K562 (cell line): ENCODE measurements at regions not wholly inside any gene's neighbourhood (a gene's known extent, or its start where the extent isn't known, plus 50 kb on each side); places are given as distances from the start of the nearest gene placed in this dataset.
"Not testable (repeated sequence)": the region's sequence is repeated elsewhere in the genome, so short reads cannot be mapped to it uniquely, and the experiment has no call there.

ENCODE experiments used
- CREB1 ChIP-seq, 2 experiments: sonication (generic) in 1 of 2; formaldehyde crosslinking in 1 of 2; IDR thresholded peaks; 2 replicates each; pipeline versions ENCODE4 v1.6.1 to v1.8.0; 2012 to 2022; ENCODE audit warnings: inconsistent platforms in 1 of 2, mild to moderate bottlenecking in 1 of 2, missing genetic modification reagents in 1 of 2, moderate library complexity in 1 of 2
- FOXJ2 ChIP-seq: fragments of 200-800 bp; sonication (Bioruptor generic); IDR thresholded peaks from 2 replicates; pipeline ENCODE4 v1.6.1; 2016; ENCODE audit warnings: missing genetic modification characterization, missing compliant biosample characterization
- OTX1 ChIP-seq: fragments of 450-650 bp; formaldehyde crosslinking; IDR thresholded peaks from 2 replicates; pipeline ENCODE4 v1.4.0; 2022; ENCODE audit warnings: mild to moderate bottlenecking
- POLR2A ChIP-seq: fragments of 450-650 bp; conservative IDR thresholded peaks from 2 replicates; pipeline ENCODE4 v1.6.1; 2016
- RFX5 ChIP-seq: IDR thresholded peaks from 2 replicates; pipeline ENCODE4 v1.6.1; 2011; ENCODE audit warnings: low read depth, mild to moderate bottlenecking, improper control_type of control experiment, low read length
- TCF15 ChIP-seq: fragments of 250-450 bp; sonication (Bioruptor Pico); IDR thresholded peaks from 2 replicates; pipeline ENCODE4 v1.8.0; 2022; ENCODE audit warnings: moderate library complexity, mild to moderate bottlenecking, inconsistent platforms
- ZBTB33 ChIP-seq: sonication (generic); formaldehyde crosslinking; IDR thresholded peaks from 2 replicates; pipeline ENCODE4 v1.8.1; 2023; ENCODE audit warnings: mild to moderate bottlenecking, missing genetic modification reagents
- ZNF280A ChIP-seq: fragments of 450-650 bp; IDR thresholded peaks from 2 replicates; pipeline ENCODE4 v1.6.1; 2018; ENCODE audit warnings: mild to moderate bottlenecking, low read depth; ENCODE audit not compliant: partially characterized antibody
- TF ChIP-seq, protein P1 (sequence below): sonication (generic); formaldehyde crosslinking; IDR thresholded peaks from 2 replicates; pipeline ENCODE4 v1.9.0; 2022; ENCODE audit warnings: mild to moderate bottlenecking, missing genetic modification reagents
- TF ChIP-seq, protein P2 (sequence below), 3 experiments: IDR thresholded peaks in 2 of 3; conservative IDR thresholded peaks in 1 of 3; 2 replicates each; pipeline ENCODE4 v1.5.1; 2011 to 2012; ENCODE audit warnings: low read length in 3 of 3, mild to moderate bottlenecking in 3 of 3, control low read depth in 2 of 3, improper control_type of control experiment in 1 of 3, inconsistent platforms in 1 of 3, low read depth in 1 of 3, mixed read lengths in 1 of 3, moderate library complexity in 1 of 3; ENCODE audit not compliant: insufficient read depth in 2 of 3
- TF ChIP-seq, protein P3 (sequence below), 2 experiments: fragments of 450-650 bp; formaldehyde crosslinking in 1 of 2; IDR thresholded peaks; 2 replicates each; pipeline versions ENCODE4 v1.4.0 to v1.6.1; 2014 to 2020; ENCODE audit warnings: mild to moderate bottlenecking in 2 of 2, borderline replicate concordance in 1 of 2, low read depth in 1 of 2
- TF ChIP-seq, protein P4 (sequence below): fragments of 250-450 bp; sonication (Bioruptor Pico); IDR thresholded peaks from 2 replicates; pipeline ENCODE4 v1.5.0; 2022; ENCODE audit warnings: mild to moderate bottlenecking

DNA sequence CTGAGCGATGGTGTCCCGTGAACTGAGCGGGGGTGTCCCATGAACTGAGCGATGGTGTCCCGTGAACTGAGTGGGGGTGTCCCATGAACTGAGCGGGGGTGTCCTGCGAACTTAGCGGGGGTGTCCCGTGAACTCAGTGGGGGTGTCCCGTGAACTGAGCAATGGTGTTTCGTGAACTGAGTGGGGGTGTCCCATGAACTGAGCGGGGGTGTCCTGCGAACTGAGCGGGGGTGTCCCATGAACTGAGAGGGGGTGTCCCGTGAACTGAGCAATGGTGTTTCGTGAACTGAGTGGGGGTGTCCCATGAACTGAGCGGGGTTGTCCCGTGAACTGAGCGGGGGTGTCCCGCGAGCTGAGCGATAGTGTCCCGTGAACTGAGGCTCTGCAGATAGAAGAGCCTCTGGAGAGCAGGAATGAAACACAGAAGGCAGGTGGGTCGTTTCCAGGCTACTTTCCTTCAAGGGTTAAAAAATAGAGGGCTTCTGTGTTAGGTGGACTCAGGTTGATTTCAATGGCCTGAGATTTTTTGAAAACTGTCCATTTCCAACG is 176.1 kb downstream of the RTP5 start:
- not testable (repeated sequence) for TF ChIP-seq RFX5; TCF15 (CRISPR knock-in tag); ZNF280A; FOXJ2; POLR2A; OTX1 (CRISPR knock-in tag); CREB1 (IDR thresholded peaks at IDR 0.05); CREB1 (CRISPR knock-in tag; IDR thresholded peaks at IDR 0.05); ZBTB33 (CRISPR knock-in tag)
- TF ChIP-seq, protein P1, sequence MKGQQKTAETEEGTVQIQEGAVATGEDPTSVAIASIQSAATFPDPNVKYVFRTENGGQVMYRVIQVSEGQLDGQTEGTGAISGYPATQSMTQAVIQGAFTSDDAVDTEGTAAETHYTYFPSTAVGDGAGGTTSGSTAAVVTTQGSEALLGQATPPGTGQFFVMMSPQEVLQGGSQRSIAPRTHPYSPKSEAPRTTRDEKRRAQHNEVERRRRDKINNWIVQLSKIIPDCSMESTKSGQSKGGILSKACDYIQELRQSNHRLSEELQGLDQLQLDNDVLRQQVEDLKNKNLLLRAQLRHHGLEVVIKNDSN (CRISPR knock-in tag), result not testable (repeated sequence)
- TF ChIP-seq, protein P2, sequence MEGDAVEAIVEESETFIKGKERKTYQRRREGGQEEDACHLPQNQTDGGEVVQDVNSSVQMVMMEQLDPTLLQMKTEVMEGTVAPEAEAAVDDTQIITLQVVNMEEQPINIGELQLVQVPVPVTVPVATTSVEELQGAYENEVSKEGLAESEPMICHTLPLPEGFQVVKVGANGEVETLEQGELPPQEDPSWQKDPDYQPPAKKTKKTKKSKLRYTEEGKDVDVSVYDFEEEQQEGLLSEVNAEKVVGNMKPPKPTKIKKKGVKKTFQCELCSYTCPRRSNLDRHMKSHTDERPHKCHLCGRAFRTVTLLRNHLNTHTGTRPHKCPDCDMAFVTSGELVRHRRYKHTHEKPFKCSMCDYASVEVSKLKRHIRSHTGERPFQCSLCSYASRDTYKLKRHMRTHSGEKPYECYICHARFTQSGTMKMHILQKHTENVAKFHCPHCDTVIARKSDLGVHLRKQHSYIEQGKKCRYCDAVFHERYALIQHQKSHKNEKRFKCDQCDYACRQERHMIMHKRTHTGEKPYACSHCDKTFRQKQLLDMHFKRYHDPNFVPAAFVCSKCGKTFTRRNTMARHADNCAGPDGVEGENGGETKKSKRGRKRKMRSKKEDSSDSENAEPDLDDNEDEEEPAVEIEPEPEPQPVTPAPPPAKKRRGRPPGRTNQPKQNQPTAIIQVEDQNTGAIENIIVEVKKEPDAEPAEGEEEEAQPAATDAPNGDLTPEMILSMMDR (IDR thresholded peaks at IDR 0.05 in 2 of 3, conservative IDR thresholded peaks at IDR 0.05 in 1 of 3; ENCODE audit: insufficient read depth in 2 of 3, low read depth in 1 of 3, low read length in 3 of 3), result not testable (repeated sequence)
- TF ChIP-seq, protein P3, sequence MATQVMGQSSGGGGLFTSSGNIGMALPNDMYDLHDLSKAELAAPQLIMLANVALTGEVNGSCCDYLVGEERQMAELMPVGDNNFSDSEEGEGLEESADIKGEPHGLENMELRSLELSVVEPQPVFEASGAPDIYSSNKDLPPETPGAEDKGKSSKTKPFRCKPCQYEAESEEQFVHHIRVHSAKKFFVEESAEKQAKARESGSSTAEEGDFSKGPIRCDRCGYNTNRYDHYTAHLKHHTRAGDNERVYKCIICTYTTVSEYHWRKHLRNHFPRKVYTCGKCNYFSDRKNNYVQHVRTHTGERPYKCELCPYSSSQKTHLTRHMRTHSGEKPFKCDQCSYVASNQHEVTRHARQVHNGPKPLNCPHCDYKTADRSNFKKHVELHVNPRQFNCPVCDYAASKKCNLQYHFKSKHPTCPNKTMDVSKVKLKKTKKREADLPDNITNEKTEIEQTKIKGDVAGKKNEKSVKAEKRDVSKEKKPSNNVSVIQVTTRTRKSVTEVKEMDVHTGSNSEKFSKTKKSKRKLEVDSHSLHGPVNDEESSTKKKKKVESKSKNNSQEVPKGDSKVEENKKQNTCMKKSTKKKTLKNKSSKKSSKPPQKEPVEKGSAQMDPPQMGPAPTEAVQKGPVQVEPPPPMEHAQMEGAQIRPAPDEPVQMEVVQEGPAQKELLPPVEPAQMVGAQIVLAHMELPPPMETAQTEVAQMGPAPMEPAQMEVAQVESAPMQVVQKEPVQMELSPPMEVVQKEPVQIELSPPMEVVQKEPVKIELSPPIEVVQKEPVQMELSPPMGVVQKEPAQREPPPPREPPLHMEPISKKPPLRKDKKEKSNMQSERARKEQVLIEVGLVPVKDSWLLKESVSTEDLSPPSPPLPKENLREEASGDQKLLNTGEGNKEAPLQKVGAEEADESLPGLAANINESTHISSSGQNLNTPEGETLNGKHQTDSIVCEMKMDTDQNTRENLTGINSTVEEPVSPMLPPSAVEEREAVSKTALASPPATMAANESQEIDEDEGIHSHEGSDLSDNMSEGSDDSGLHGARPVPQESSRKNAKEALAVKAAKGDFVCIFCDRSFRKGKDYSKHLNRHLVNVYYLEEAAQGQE (IDR thresholded peaks at IDR 0.05; ENCODE audit: borderline replicate concordance), result not testable (repeated sequence)
- TF ChIP-seq, protein P3 (CRISPR knock-in tag; IDR thresholded peaks at IDR 0.05; ENCODE audit: low read depth), result not testable (repeated sequence)
- TF ChIP-seq, protein P4, sequence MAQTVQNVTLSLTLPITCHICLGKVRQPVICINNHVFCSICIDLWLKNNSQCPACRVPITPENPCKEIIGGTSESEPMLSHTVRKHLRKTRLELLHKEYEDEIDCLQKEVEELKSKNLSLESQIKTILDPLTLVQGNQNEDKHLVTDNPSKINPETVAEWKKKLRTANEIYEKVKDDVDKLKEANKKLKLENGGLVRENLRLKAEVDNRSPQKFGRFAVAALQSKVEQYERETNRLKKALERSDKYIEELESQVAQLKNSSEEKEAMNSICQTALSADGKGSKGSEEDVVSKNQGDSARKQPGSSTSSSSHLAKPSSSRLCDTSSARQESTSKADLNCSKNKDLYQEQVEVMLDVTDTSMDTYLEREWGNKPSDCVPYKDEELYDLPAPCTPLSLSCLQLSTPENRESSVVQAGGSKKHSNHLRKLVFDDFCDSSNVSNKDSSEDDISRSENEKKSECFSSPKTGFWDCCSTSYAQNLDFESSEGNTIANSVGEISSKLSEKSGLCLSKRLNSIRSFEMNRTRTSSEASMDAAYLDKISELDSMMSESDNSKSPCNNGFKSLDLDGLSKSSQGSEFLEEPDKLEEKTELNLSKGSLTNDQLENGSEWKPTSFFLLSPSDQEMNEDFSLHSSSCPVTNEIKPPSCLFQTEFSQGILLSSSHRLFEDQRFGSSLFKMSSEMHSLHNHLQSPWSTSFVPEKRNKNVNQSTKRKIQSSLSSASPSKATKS, result not testable (repeated sequence)
